ENCODE measurements at regions not wholly inside any gene's neighbourhood (a gene's known extent, or its start where the extent isn't known, plus 50 kb on each side); places are given as distances from the start of the nearest gene placed in this dataset.

DNA sequence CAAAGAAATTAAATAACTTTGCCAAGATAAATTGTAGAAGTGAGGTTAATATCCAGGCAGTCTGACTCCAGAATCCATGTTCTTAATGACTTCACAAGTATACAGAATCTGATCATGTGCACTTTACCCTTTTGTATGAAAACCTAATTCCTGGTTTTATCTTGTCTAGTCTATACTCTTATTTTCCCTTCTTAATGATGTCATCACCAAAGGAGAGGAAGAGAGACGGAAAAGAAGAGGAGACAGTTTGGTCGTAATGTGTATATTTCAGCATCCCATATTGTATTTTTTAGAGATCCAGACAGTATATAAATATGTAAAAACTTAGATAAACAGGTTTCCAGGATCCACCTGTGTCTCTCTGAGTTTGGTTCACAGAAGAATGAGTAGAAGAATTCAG lies 159.9 kb upstream of the MDFIC start:
- H3K27ac ChIP-seq, result no peak overlapping the region
- no peaks in the 10 kb centered on the region for H3K4me1 ChIP-seq
- no peaks in the 10 kb centered on the region for H3K36me3 ChIP-seq
- H3K4me3 ChIP-seq, result no peak overlapping the region
- intact Hi-C loops (cut with DNase I; ENCODE audit: low total_unique reads), result no loop called here
- H3K9me3 ChIP-seq, result no peaks in the 10 kb centered on the region
- H3K27me3 ChIP-seq (replicated peaks in 1 of 7), result no peaks in the 10 kb centered on the region
- no peak for DNase-seq
- TF ChIP-seq POLR2AphosphoS5 (IDR thresholded peaks at IDR 0.05), result no peak
- TF ChIP-seq CTCF (IDR thresholded peaks at IDR 0.05 in 8 of 11, conservative IDR thresholded peaks at IDR 0.05 in 3 of 11), result no peak
- TF ChIP-seq POLR2A (IDR thresholded peaks at IDR 0.05), result no peak
- WGBS, 5 donors, result 91 to 95% (median 91%) methylated on average over 2 of the region's 2 CpGs

DNA sequence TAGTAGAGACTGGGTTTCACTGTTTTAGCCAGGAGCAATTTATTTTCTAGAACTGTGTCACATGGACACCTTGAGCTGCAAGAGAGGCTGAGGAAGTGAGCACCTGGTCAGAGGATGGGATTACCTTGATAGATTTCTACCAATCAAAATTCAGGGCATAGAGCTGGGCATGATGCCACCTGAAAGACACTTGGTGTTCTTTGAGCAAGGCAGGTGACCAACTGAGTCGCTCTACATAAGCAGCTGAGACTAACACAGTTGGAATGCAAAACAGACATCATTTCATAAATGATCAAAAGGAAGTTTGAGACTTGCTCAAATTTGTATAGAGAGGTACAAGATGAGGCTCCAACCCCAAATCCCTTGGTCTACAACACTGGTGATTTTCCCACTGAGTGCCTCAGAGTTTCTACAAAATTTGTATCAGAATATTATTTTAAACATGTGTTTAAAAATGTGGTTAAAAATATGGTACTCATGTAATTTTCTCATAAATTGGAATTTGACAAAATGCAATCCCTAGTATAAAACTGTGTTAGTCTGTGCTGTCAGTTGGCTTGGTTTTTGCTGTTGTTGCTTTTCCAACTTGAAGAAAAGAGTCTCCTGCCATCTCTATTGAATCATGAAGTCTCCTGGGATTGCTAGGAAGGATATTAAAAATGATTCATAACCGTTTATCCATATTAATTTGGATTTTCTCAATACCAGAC lies 156.4 kb upstream of the MDFIC start:
- H3K27ac ChIP-seq, result no peak overlapping the region
- H3K36me3 ChIP-seq, result no peaks in the 10 kb centered on the region
- intact Hi-C loops (cut with DNase I; ENCODE audit: low total_unique reads), result no loop called here
- no peak overlapping the region for H3K4me3 ChIP-seq
- WGBS, 5 donors, result 74 to 85% (median 76%) methylated on average over 2 of the region's 2 CpGs
- no peak for TF ChIP-seq CTCF (IDR thresholded peaks at IDR 0.05 in 8 of 11, conservative IDR thresholded peaks at IDR 0.05 in 3 of 11)
- TF ChIP-seq POLR2AphosphoS5 (IDR thresholded peaks at IDR 0.05), result no peak
- no peak for TF ChIP-seq POLR2A (IDR thresholded peaks at IDR 0.05)
- no peaks in the 10 kb centered on the region for H3K9me3 ChIP-seq
- no peaks in the 10 kb centered on the region for H3K27me3 ChIP-seq (replicated peaks in 1 of 7)
- no peaks in the 10 kb centered on the region for H3K4me1 ChIP-seq
- no peak for DNase-seq

GRCh38 chr7:114766041-114766356 lies 155.9 kb upstream of the MDFIC start:
- no peak for DNase-seq
- WGBS, 5 donors, result 88 to 98% (median 96%) methylated on average over 5 of the region's 5 CpGs
- no peak for TF ChIP-seq POLR2A (IDR thresholded peaks at IDR 0.05)
- no peak for TF ChIP-seq CTCF (IDR thresholded peaks at IDR 0.05 in 8 of 11, conservative IDR thresholded peaks at IDR 0.05 in 3 of 11)
- TF ChIP-seq POLR2AphosphoS5 (IDR thresholded peaks at IDR 0.05), result no peak
- no peaks in the 10 kb centered on the region for H3K4me1 ChIP-seq
- no peaks in the 10 kb centered on the region for H3K36me3 ChIP-seq
- no peak overlapping the region for H3K4me3 ChIP-seq
- intact Hi-C loops (cut with DNase I; ENCODE audit: low total_unique reads), result no loop called here
- H3K27ac ChIP-seq, result no peak overlapping the region
- no peaks in the 10 kb centered on the region for H3K9me3 ChIP-seq
- no peaks in the 10 kb centered on the region for H3K27me3 ChIP-seq (replicated peaks in 1 of 7)

- TF ChIP-seq POLR2AphosphoS5 (IDR thresholded peaks at IDR 0.05) (no peak), CTCF (IDR thresholded peaks at IDR 0.05 in 8 of 11, conservative IDR thresholded peaks at IDR 0.05 in 3 of 11) (no peak)
- intact Hi-C loops (cut with DNase I; ENCODE audit: low total_unique reads), result no loop called here
- H3K27me3 ChIP-seq (replicated peaks in 1 of 7), result no peaks in the 10 kb centered on the region
- DNase-seq, result no peak
- H3K36me3 ChIP-seq, result no peaks in the 10 kb centered on the region
- H3K4me1 ChIP-seq, result no peaks in the 10 kb centered on the region
- H3K27ac ChIP-seq, result no peak overlapping the region
- no peak overlapping the region for H3K4me3 ChIP-seq
- H3K9me3 ChIP-seq, result no peaks in the 10 kb centered on the region
- WGBS, 5 donors, result 64 to 88% (median 74%) methylated on average over 1 of the region's 1 CpG
Observed at GRCh38 chr7:114777288-114777687, 144.6 kb upstream of the MDFIC start.

Data from spleen (tissue), 11 donors.